Body of pancreas (tissue), 4 donors: ENCODE measurements at regions not wholly inside any gene's neighbourhood (a gene's known extent, or its start where the extent isn't known, plus 50 kb on each side); places are given as distances from the start of the nearest gene placed in this dataset.

Experiments used
- ATAC-seq: fragments of 150-250 bp; one replicate; pipeline ENCODE4 v1.9.1; 2016
- DNase-seq, 4 donors: peaks; one replicate each; pipeline ENCODE4 v3.0.0-alpha.2; 2019
- H3K27ac ChIP-seq, 4 donors: fragments of 200-600 bp; sonication (generic); 1 replicate in 3 of 4; 2 replicates in 1 of 4; pipeline versions ENCODE4 v1.5.1 to v1.6.1; 2016 to 2019; ENCODE audit warnings: mild to moderate bottlenecking in 1 of 4, mixed read lengths in 1 of 4, moderate library complexity in 1 of 4
- H3K27me3 ChIP-seq, 2 donors: fragments of 200-600 bp; sonication (generic); one replicate each; pipeline ENCODE4 v1.6.0; 2016; ENCODE audit warnings: mild to moderate bottlenecking in 1 of 2
- H3K36me3 ChIP-seq, 2 donors: fragments of 200-600 bp; sonication (generic); replicated peaks in 1 of 2; 2 replicates each; pipeline ENCODE4 v1.5.1; 2016; ENCODE audit warnings: low read depth in 2 of 2; ENCODE audit not compliant: insufficient read depth in 1 of 2
- H3K4me1 ChIP-seq: fragments of 200-600 bp; sonication (generic); one replicate; pipeline ENCODE4 v1.6.0; 2016
- H3K4me3 ChIP-seq, 2 donors: fragments of 200-600 bp; sonication (generic); 1 replicate in 1 of 2; 2 replicates in 1 of 2; pipeline ENCODE4 v1.5.1; 2016 to 2019
- H3K9me3 ChIP-seq, 3 donors: fragments of 200-600 bp; sonication (generic); 1 replicate in 2 of 3; 2 replicates in 1 of 3; pipeline ENCODE4 v1.5.1; 2016
- CTCF ChIP-seq, 7 experiments: fragments of 450-650 bp in 4 of 7; fragments of 200-600 bp in 3 of 7; sonication (generic) in 3 of 7; IDR thresholded peaks; one replicate each; pipeline ENCODE4 v1.5.1; 2016 to 2019; ENCODE audit warnings: antibody characterized with exemption in 7 of 7
- POLR2A ChIP-seq, 3 donors: fragments of 450-650 bp; IDR thresholded peaks; one replicate each; pipeline ENCODE4 v1.6.1; 2016; ENCODE audit warnings: antibody characterized with exemption in 3 of 3, mild to moderate bottlenecking in 2 of 3
- WGBS, 2 donors: methylation state at CpG; one replicate each; pipeline ENCODE4 v1.1.5; 2017; 5-methylcytosine and 5-hydroxymethylcytosine counted together
- intact Hi-C: fragments of 100-400 bp; cut with DNase I; formaldehyde crosslinking; loops from one replicate; pipeline ENCODE4 v1.15.1; 2023

GRCh38 chr11:95295382-95296149 lies 64.6 kb upstream of the SESN3 start:
- no peak overlapping the region for H3K4me3 ChIP-seq
- no peaks in the 10 kb centered on the region for H3K36me3 ChIP-seq
- whole genome bisulfite sequencing, 2 donors = 62 to 66% methylated on average over 8 of the region's 8 CpGs
- H3K27me3 ChIP-seq = no peaks in the 10 kb centered on the region
- intact Hi-C loops = no loop called here
- TF ChIP-seq CTCF (IDR thresholded peaks at IDR 0.05) (no peak), POLR2A (IDR thresholded peaks at IDR 0.05) (no peak)
- H3K4me1 ChIP-seq = peaks cover 8% of the 10 kb centered on the region
- H3K27ac ChIP-seq = peak overlapping the region in 2 of 4 donors; percentile 1 to 2
- DNase-seq (no peak), ATAC-seq (no peak)
- H3K9me3 ChIP-seq = no peaks in the 10 kb centered on the region

- intact Hi-C loops = no loop called here
- no peaks in the 10 kb centered on the region for H3K36me3 ChIP-seq
- no peak overlapping the region for H3K27ac ChIP-seq
- DNase-seq = no peak
- no peaks in the 10 kb centered on the region for H3K9me3 ChIP-seq
- H3K4me1 ChIP-seq = peaks cover 8% of the 10 kb centered on the region
- H3K27me3 ChIP-seq = no peaks in the 10 kb centered on the region
- WGBS, 2 donors = 77 to 94% methylated on average over 1 of the region's 1 CpG
- no peak for ATAC-seq
- TF ChIP-seq POLR2A (IDR thresholded peaks at IDR 0.05) (no peak), CTCF (IDR thresholded peaks at IDR 0.05) (no peak)
- H3K4me3 ChIP-seq = no peak overlapping the region
Measured at GRCh38 chr11:95294701-95295100, 63.7 kb upstream of the SESN3 start.

- 85 to 88% methylated on average over 2 to 3 of the region's 3 CpGs for WGBS, 2 donors
- peaks cover 8% of the 10 kb centered on the region for H3K4me1 ChIP-seq
- no peak overlapping the region for H3K4me3 ChIP-seq
- DNase-seq (no peak), ATAC-seq (no peak)
- H3K36me3 ChIP-seq = no peaks in the 10 kb centered on the region
- intact Hi-C loops = no loop called here
- TF ChIP-seq POLR2A (IDR thresholded peaks at IDR 0.05) = no peak
- no peaks in the 10 kb centered on the region for H3K27me3 ChIP-seq
- H3K27ac ChIP-seq = no peak overlapping the region
- no peaks in the 10 kb centered on the region for H3K9me3 ChIP-seq
Measured at GRCh38 chr11:95293116-95293515, 62.1 kb upstream of the SESN3 start.

- Histone ChIP-seq H3K27me3 (no peaks in the 10 kb centered on the region), H3K4me1 (peaks cover 2% of the 10 kb centered on the region), H3K4me3 (no peak overlapping the region), H3K36me3 (no peaks in the 10 kb centered on the region), H3K9me3 (no peaks in the 10 kb centered on the region), H3K27ac (no peak overlapping the region)
- ATAC-seq = no peak
- intact Hi-C loops = no loop called here
- WGBS, 2 donors = 41 to 53% methylated on average over 4 of the region's 4 CpGs
- no peak for TF ChIP-seq POLR2A (IDR thresholded peaks at IDR 0.05)
- TF ChIP-seq CTCF (IDR thresholded peaks at IDR 0.05) = no peak
- no peak for DNase-seq
Measured at GRCh38 chr11:95291946-95292345, 60.9 kb upstream of the SESN3 start.

- no peaks in the 10 kb centered on the region for H3K27me3 ChIP-seq
- DNase-seq (no peak), ATAC-seq (no peak)
- intact Hi-C loops = no loop called here
- no peak for TF ChIP-seq POLR2A (IDR thresholded peaks at IDR 0.05)
- no peak for TF ChIP-seq CTCF (IDR thresholded peaks at IDR 0.05)
- H3K4me1 ChIP-seq = no peaks in the 10 kb centered on the region
- H3K4me3 ChIP-seq = no peak overlapping the region
- H3K27ac ChIP-seq = no peak overlapping the region
- no peaks in the 10 kb centered on the region for H3K9me3 ChIP-seq
- WGBS, 2 donors = 83 to 87% methylated on average over 2 of the region's 2 CpGs
- no peaks in the 10 kb centered on the region for H3K36me3 ChIP-seq
Measured at GRCh38 chr11:95289378-95290101, 58.5 kb upstream of the SESN3 start.
